Heart left ventricle (tissue), 13 donors: ENCODE measurements at regions not wholly inside any gene's neighbourhood (a gene's known extent, or its start where the extent isn't known, plus 50 kb on each side); places are given as distances from the start of the nearest gene placed in this dataset.

Experiments
- POLR2A ChIP-seq, 2 donors: fragments of 450-650 bp; IDR thresholded peaks; one replicate each; pipeline ENCODE4 v1.6.1; 2017; ENCODE audit warnings: antibody characterized with exemption in 2 of 2, mild to moderate bottlenecking in 2 of 2, moderate library complexity in 2 of 2
- TF ChIP-seq, protein P1 (sequence below), 12 donors: fragments of 200-600 bp; sonication (generic) in 4 of 12; IDR thresholded peaks; one replicate each; pipeline versions ENCODE4 v1.5.0 to v1.8.0; 2018 to 2022; ENCODE audit warnings: antibody characterized with exemption in 12 of 12, mild to moderate bottlenecking in 5 of 12
- donor health status: ischemic (EF 13 %, LVEDD 7.1; RV severe dilation, severe dysfunction).
- donor health status: DM: no; HTN: yes; CAD: no.
- donor health status: DM: no; HTN: no; CAD: no.
- donor health status: ischemic (EF 25% LVEDD 6.9; RV normal size, moderate dysfunction).
- donor health status: ischemic (EF 25% LVEDD 5.7; RV mildly dilated, moderate dysfunction).
- donor health status: ischemic (EF 35%, LVEDD 5.7; RV mildly dilated, moderate dysfunction).
- donor health status: nonischemic (EF 11% LVEDD 7.7; RV severe dilation, severe dysfunction).
- donor health status: DM: yes; HTN: yes; CAD: no.
- donor health status: PGD.
- donor health status: ischemic (EF 29% LVEDD 5.4; RV normal size, mild dysfunction).
- donor health status: nonischemic (EF 23%, LVEDD 6.1; RV moderate dilation, normal function).

DNA sequence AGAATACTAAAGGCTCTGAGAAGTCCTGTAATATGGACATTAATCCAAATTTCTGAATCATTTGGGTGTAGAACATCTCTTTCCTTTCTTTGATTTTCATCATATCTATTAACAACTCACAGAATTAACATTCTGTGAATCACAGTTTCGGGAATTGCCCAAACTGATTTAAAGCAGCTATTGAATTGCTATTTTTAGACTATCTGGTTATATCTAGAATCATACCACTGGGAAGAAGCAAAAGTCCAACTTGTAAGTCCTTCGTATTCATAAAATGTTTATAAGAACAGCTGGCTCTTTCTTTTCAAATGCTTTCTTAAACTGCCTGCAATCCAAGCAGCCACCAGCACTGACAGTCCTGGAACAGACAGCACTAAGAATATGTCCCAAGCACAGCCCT is 733.0 kb downstream of the NTRK3 start:
- TF ChIP-seq, protein P1, sequence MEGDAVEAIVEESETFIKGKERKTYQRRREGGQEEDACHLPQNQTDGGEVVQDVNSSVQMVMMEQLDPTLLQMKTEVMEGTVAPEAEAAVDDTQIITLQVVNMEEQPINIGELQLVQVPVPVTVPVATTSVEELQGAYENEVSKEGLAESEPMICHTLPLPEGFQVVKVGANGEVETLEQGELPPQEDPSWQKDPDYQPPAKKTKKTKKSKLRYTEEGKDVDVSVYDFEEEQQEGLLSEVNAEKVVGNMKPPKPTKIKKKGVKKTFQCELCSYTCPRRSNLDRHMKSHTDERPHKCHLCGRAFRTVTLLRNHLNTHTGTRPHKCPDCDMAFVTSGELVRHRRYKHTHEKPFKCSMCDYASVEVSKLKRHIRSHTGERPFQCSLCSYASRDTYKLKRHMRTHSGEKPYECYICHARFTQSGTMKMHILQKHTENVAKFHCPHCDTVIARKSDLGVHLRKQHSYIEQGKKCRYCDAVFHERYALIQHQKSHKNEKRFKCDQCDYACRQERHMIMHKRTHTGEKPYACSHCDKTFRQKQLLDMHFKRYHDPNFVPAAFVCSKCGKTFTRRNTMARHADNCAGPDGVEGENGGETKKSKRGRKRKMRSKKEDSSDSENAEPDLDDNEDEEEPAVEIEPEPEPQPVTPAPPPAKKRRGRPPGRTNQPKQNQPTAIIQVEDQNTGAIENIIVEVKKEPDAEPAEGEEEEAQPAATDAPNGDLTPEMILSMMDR (IDR thresholded peaks at IDR 0.05) = no peak
- TF ChIP-seq POLR2A (IDR thresholded peaks at IDR 0.05) = no peak
